Astrocyte (in vitro differentiated cells and primary cell): ENCODE measurements at regions not wholly inside any gene's neighbourhood (a gene's known extent, or its start where the extent isn't known, plus 50 kb on each side); places are given as distances from the start of the nearest gene placed in this dataset.
"Not testable (repeated sequence)": the region's sequence is repeated elsewhere in the genome, so short reads cannot be mapped to it uniquely, and the experiment has no call there.

ENCODE experiments used
- DNase-seq: peaks from one replicate; pipeline ENCODE4 v3.0.0-alpha.2; 2010; ENCODE audit warnings: low read depth
- FAIRE-seq: peaks from 2 replicates; lab custom pipeline; 2011; peaks lifted over from hg19 to GRCh38; lab: Jason Lieb, UNC
- H2AFZ ChIP-seq: 2 replicates; pipeline ENCODE4 v1.6.0; 2012; ENCODE audit warnings: low read depth, low read length, inconsistent platforms
- H3K27ac ChIP-seq: 2 replicates; pipeline ENCODE4 v1.5.1; 2011; ENCODE audit warnings: low read depth, low read length, inconsistent platforms
- H3K27me3 ChIP-seq: 2 replicates; pipeline ENCODE4 v1.6.0; 2011; ENCODE audit warnings: low read length, inconsistent platforms; ENCODE audit not compliant: insufficient read depth
- H3K36me3 ChIP-seq: 2 replicates; pipeline ENCODE4 v1.5.1; 2011; ENCODE audit warnings: low read length, inconsistent platforms; ENCODE audit not compliant: insufficient read depth
- H3K4me1 ChIP-seq: 2 replicates; pipeline ENCODE4 v1.5.1; 2011; ENCODE audit warnings: low read length, inconsistent platforms; ENCODE audit not compliant: insufficient read depth
- H3K4me2 ChIP-seq: 2 replicates; pipeline ENCODE4 v1.6.0; 2012; ENCODE audit warnings: low read length, inconsistent platforms
- H3K4me3 ChIP-seq: 2 replicates; pipeline ENCODE4 v1.5.1; 2011; ENCODE audit warnings: low read depth, mild to moderate bottlenecking, low read length, inconsistent platforms; ENCODE audit not compliant: insufficient read depth
- H3K79me2 ChIP-seq: 2 replicates; pipeline ENCODE4 v1.6.0; 2012; ENCODE audit warnings: mild to moderate bottlenecking, low read length, inconsistent platforms; ENCODE audit not compliant: insufficient read depth
- H3K9ac ChIP-seq: 2 replicates; pipeline ENCODE4 v1.6.0; 2012; ENCODE audit warnings: mild to moderate bottlenecking, low read length, inconsistent platforms
- H3K9me3 ChIP-seq: 2 replicates; pipeline ENCODE4 v1.5.1; 2012; ENCODE audit warnings: low read depth, mild to moderate bottlenecking, low read length, inconsistent platforms; ENCODE audit not compliant: insufficient read depth
- H4K20me1 ChIP-seq: 2 replicates; pipeline ENCODE4 v1.6.0; 2012; ENCODE audit warnings: low read length, inconsistent platforms; ENCODE audit not compliant: insufficient read depth
- H3K27ac Mint-ChIP-seq: one replicate; pipeline ENCODE4 v1.8.0; 2021; ENCODE audit warnings: mild to moderate bottlenecking, mixed read lengths; ENCODE audit not compliant: unreplicated experiment
- H3K27me3 Mint-ChIP-seq: one replicate; pipeline ENCODE4 v1.8.0; 2021; ENCODE audit warnings: low read depth, mixed read lengths; ENCODE audit not compliant: unreplicated experiment
- H3K36me3 Mint-ChIP-seq: one replicate; pipeline ENCODE4 v1.8.0; 2021; ENCODE audit warnings: low read depth, mixed read lengths; ENCODE audit not compliant: unreplicated experiment
- H3K4me1 Mint-ChIP-seq: one replicate; pipeline ENCODE4 v1.8.0; 2021; ENCODE audit warnings: low read depth, mixed read lengths; ENCODE audit not compliant: unreplicated experiment
- H3K4me3 Mint-ChIP-seq: one replicate; pipeline ENCODE4 v1.8.0; 2021; ENCODE audit warnings: mild to moderate bottlenecking, moderate library complexity, mixed read lengths; ENCODE audit not compliant: unreplicated experiment
- H3K9me3 Mint-ChIP-seq: one replicate; pipeline ENCODE4 v1.8.0; 2021; ENCODE audit warnings: mild to moderate bottlenecking, mixed read lengths; ENCODE audit not compliant: unreplicated experiment
- CTCF ChIP-seq: IDR thresholded peaks from 2 replicates; pipeline ENCODE4 v1.5.1; 2011; ENCODE audit warnings: low read depth, mild to moderate bottlenecking, inconsistent platforms, low read length, moderate library complexity; ENCODE audit not compliant: insufficient read depth
- EZH2 ChIP-seq: IDR thresholded peaks from 2 replicates; pipeline ENCODE4 v1.6.1; 2012; ENCODE audit warnings: mild to moderate bottlenecking, low read length, inconsistent platforms; ENCODE audit not compliant: insufficient read depth

GRCh38 chr2:134056173-134056572, 197.7 kb upstream of the MGAT5 start:
- Mint-ChIP-seq H3K27me3 (peaks cover 6% of the 10 kb centered on the region), H3K9me3 (peaks cover 7% of the 10 kb centered on the region), H3K27ac (no peak overlapping the region), H3K36me3 (no peaks in the 10 kb centered on the region), H3K4me3 (no peak overlapping the region), H3K4me1 (no peaks in the 10 kb centered on the region)
- no peak overlapping the region for H3K4me3 ChIP-seq
- no peaks in the 10 kb centered on the region for H3K79me2 ChIP-seq
- no peaks in the 10 kb centered on the region for H3K9me3 ChIP-seq
- TF ChIP-seq EZH2 (no peak), CTCF (no peak)
- no peaks in the 10 kb centered on the region for H3K36me3 ChIP-seq
- no peak for FAIRE-seq
- no peaks in the 10 kb centered on the region for H4K20me1 ChIP-seq
- H3K4me2 ChIP-seq, result no peak overlapping the region
- no peak overlapping the region for H3K9ac ChIP-seq
- no peaks in the 10 kb centered on the region for H3K27me3 ChIP-seq
- no peak overlapping the region for H2AFZ ChIP-seq
- H3K27ac ChIP-seq, result no peak overlapping the region
- no peaks in the 10 kb centered on the region for H3K4me1 ChIP-seq
- DNase-seq, result no peak

- H3K9me3 Mint-ChIP-seq, result peaks cover 25% of the 10 kb centered on the region
These were observed 192.8 kb upstream of the MGAT5 start for GRCh38 chr2:134061066-134061465.

GRCh38 chr2:134062235-134062634, 191.6 kb upstream of the MGAT5 start:
- H3K4me1 ChIP-seq, H3K27me3 ChIP-seq, FAIRE-seq, H3K4me1 Mint-ChIP-seq, H3K9ac ChIP-seq, H3K9me3 ChIP-seq, H3K36me3 Mint-ChIP-seq, H3K27ac Mint-ChIP-seq, H3K4me3 Mint-ChIP-seq, H4K20me1 ChIP-seq, H3K4me3 ChIP-seq, H2AFZ ChIP-seq, H3K36me3 ChIP-seq, H3K27ac ChIP-seq, H3K79me2 ChIP-seq, H3K4me2 ChIP-seq, DNase-seq: not testable (repeated sequence)
- Mint-ChIP-seq H3K27me3 (peaks cover 10% of the 10 kb centered on the region), H3K9me3 (peaks cover 25% of the 10 kb centered on the region)

More at GRCh38 chr2:134061066-134061465, 192.8 kb upstream of the MGAT5 start:
- not testable (repeated sequence) for H2AFZ ChIP-seq, H4K20me1 ChIP-seq, H3K27me3 ChIP-seq, FAIRE-seq, H3K9me3 ChIP-seq, H3K4me1 Mint-ChIP-seq, H3K9ac ChIP-seq, H3K36me3 Mint-ChIP-seq, H3K36me3 ChIP-seq, H3K4me3 Mint-ChIP-seq, H3K27ac ChIP-seq, H3K27ac Mint-ChIP-seq, DNase-seq, H3K4me3 ChIP-seq, H3K4me1 ChIP-seq, H3K79me2 ChIP-seq, H3K4me2 ChIP-seq
- peaks cover 11% of the 10 kb centered on the region for H3K27me3 Mint-ChIP-seq

- Mint-ChIP-seq H3K9me3 (peaks cover 25% of the 10 kb centered on the region), H3K27me3 (peaks cover 14% of the 10 kb centered on the region)
- not testable (repeated sequence) for H3K4me1 ChIP-seq, H3K4me3 Mint-ChIP-seq, FAIRE-seq, H3K36me3 Mint-ChIP-seq, H3K27ac ChIP-seq, H4K20me1 ChIP-seq, H3K4me1 Mint-ChIP-seq, H3K4me3 ChIP-seq, H3K9me3 ChIP-seq, H3K9ac ChIP-seq, H3K79me2 ChIP-seq, H2AFZ ChIP-seq, H3K36me3 ChIP-seq, H3K4me2 ChIP-seq, DNase-seq, H3K27me3 ChIP-seq, H3K27ac Mint-ChIP-seq
These were observed 190.0 kb upstream of the MGAT5 start for GRCh38 chr2:134063916-134064315.
